ENCODE measurements at regions not wholly inside any gene's neighbourhood (a gene's known extent, or its start where the extent isn't known, plus 50 kb on each side); places are given as distances from the start of the nearest gene placed in this dataset.
"Not testable (repeated sequence)": the region's sequence is repeated elsewhere in the genome, so short reads cannot be mapped to it uniquely, and the experiment has no call there.

GRCh38 chr1:87398641-87399040 is 70.0 kb downstream of the LMO4 start:
- DNase-seq (ENCODE audit: low read depth in 2 of 2) = no peak

GRCh38 chr1:87399264-87399663 is 70.6 kb downstream of the LMO4 start:
- no peak for DNase-seq (ENCODE audit: low read depth in 2 of 2)

GRCh38 chr1:87399701-87400100 is 71.0 kb downstream of the LMO4 start:
- no peak for DNase-seq (ENCODE audit: low read depth in 2 of 2)

- DNase-seq (ENCODE audit: low read depth in 2 of 2) = no peak
Measured at GRCh38 chr1:87400813-87401212, 72.1 kb downstream of the LMO4 start.

- DNase-seq (ENCODE audit: low read depth in 2 of 2) = no peak
Measured at GRCh38 chr1:87402241-87403002, 73.7 kb downstream of the LMO4 start.

- DNase-seq (ENCODE audit: low read depth in 2 of 2) = no peak
Measured at GRCh38 chr1:87403061-87403820, 74.6 kb downstream of the LMO4 start.

GRCh38 chr1:87404296-87404695 is 75.6 kb downstream of the LMO4 start:
- DNase-seq (ENCODE audit: low read depth in 2 of 2) = peak in 1 of 2 donors; percentile 3

- no peak for DNase-seq (ENCODE audit: low read depth in 2 of 2)
Measured at GRCh38 chr1:87408665-87409248, 80.1 kb downstream of the LMO4 start.

GRCh38 chr1:87410776-87411480 is 82.2 kb downstream of the LMO4 start:
- DNase-seq (ENCODE audit: low read depth in 2 of 2) = no peak

GRCh38 chr1:87413846-87414245 is 85.2 kb downstream of the LMO4 start:
- not testable (repeated sequence) for DNase-seq (ENCODE audit: low read depth in 2 of 2)

- no peak for DNase-seq (ENCODE audit: low read depth in 2 of 2)
Measured at GRCh38 chr1:87418048-87418447, 89.4 kb downstream of the LMO4 start.

- DNase-seq (ENCODE audit: low read depth in 2 of 2) = no peak
Measured at GRCh38 chr1:87421809-87422208, 93.1 kb downstream of the LMO4 start.

GRCh38 chr1:87424541-87424940 is 95.9 kb downstream of the LMO4 start:
- no peak for DNase-seq (ENCODE audit: low read depth in 2 of 2)

- DNase-seq (ENCODE audit: low read depth in 2 of 2) = no peak
Measured at GRCh38 chr1:87426463-87427249, 98.0 kb downstream of the LMO4 start.

GRCh38 chr1:87428367-87428766 is 99.7 kb downstream of the LMO4 start:
- DNase-seq (ENCODE audit: low read depth in 2 of 2) = no peak

GRCh38 chr1:87428883-87429282 is 100.2 kb downstream of the LMO4 start:
- DNase-seq (ENCODE audit: low read depth in 2 of 2) = no peak

- no peak for DNase-seq (ENCODE audit: low read depth in 2 of 2)
Measured at GRCh38 chr1:87432685-87433084, 104.0 kb downstream of the LMO4 start.

- DNase-seq (ENCODE audit: low read depth in 2 of 2) = not testable (repeated sequence)
Measured at GRCh38 chr1:87433101-87433500, 104.4 kb downstream of the LMO4 start.

- DNase-seq (ENCODE audit: low read depth in 2 of 2) = no peak
Measured at GRCh38 chr1:87435484-87435883, 106.8 kb downstream of the LMO4 start.

GRCh38 chr1:87436115-87436514 is 107.4 kb downstream of the LMO4 start:
- not testable (repeated sequence) for DNase-seq (ENCODE audit: low read depth in 2 of 2)

- DNase-seq (ENCODE audit: low read depth in 2 of 2) = no peak
Measured at GRCh38 chr1:87436534-87436933, 107.9 kb downstream of the LMO4 start.
